ENCODE measurements at regions not wholly inside any gene's neighbourhood (a gene's known extent, or its start where the extent isn't known, plus 50 kb on each side); places are given as distances from the start of the nearest gene placed in this dataset.

DNA sequence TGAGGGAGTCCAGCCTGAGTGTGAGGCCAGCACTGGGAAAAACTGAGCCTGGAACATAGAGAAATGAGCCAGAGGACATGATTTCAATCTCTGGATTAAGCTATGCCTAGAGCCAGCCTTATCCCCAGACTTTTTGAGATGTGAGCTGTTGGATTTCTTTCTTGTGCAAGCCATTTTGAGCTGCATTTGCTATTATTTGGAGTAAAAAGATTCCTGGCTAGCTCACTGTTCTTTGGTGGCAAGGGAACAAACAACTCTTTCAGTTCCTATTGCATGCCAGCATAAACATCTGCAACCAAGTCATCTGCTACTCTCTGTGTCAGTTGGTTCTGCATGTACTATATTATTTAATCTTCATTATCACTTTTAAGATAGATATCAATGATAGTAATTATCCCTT is 70.1 kb upstream of the MAN2A1 start:
- Histone ChIP-seq H3F3A (ENCODE audit: control insufficient read depth, insufficient read depth) (no peaks in the 10 kb centered on the region), H3K4me3 (ENCODE audit: low read length) (no peak overlapping the region), H3K9me3 (ENCODE audit: control insufficient read depth, insufficient read depth, low read length) (no peaks in the 10 kb centered on the region), H3K27ac (ENCODE audit: low read depth, low read length) (no peak overlapping the region), H3K9me2 (replicated peaks; ENCODE audit: control insufficient read depth, low read length) (no peaks in the 10 kb centered on the region), H3K79me2 (ENCODE audit: control insufficient read depth, low read length) (no peaks in the 10 kb centered on the region), H4K20me1 (ENCODE audit: control insufficient read depth, insufficient read depth, low read depth, low read length) (no peaks in the 10 kb centered on the region), H3K4me2 (ENCODE audit: low read length) (no peak overlapping the region), H3K27me3 (ENCODE audit: control insufficient read depth, low read length) (no peaks in the 10 kb centered on the region), H3K36me3 (ENCODE audit: control insufficient read depth, low read length) (no peaks in the 10 kb centered on the region), H3K4me1 (ENCODE audit: control insufficient read depth, low read length) (no peaks in the 10 kb centered on the region)
- TF ChIP-seq, protein P1, sequence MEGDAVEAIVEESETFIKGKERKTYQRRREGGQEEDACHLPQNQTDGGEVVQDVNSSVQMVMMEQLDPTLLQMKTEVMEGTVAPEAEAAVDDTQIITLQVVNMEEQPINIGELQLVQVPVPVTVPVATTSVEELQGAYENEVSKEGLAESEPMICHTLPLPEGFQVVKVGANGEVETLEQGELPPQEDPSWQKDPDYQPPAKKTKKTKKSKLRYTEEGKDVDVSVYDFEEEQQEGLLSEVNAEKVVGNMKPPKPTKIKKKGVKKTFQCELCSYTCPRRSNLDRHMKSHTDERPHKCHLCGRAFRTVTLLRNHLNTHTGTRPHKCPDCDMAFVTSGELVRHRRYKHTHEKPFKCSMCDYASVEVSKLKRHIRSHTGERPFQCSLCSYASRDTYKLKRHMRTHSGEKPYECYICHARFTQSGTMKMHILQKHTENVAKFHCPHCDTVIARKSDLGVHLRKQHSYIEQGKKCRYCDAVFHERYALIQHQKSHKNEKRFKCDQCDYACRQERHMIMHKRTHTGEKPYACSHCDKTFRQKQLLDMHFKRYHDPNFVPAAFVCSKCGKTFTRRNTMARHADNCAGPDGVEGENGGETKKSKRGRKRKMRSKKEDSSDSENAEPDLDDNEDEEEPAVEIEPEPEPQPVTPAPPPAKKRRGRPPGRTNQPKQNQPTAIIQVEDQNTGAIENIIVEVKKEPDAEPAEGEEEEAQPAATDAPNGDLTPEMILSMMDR (IDR thresholded peaks at IDR 0.05; ENCODE audit: low read depth, low read length, poor library complexity, severe bottlenecking), result no peak
- no peak for TF ChIP-seq EZH2phosphoT487 (IDR thresholded peaks at IDR 0.05; ENCODE audit: borderline replicate concordance, low read length)

DNA sequence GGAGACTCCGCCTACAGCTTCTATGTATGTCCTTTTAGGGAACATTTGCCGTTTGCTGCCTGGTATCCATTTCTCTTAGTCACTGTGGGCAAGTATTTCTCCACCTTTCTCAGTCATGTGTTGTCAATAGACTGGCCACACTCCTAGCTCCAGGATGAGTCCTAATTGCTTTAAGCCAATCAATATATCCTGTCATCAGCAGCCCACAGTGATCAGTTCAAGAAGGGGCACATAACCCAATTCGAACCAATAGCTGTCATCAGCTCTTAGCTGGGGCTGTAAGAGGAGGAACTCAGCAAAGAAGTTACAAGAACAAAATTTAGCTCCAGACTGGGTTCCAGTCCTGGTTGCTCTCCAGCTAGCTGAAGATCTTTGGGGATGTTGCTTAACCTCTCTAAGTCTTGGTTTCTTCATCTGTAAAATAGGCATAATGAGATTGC is 70.7 kb upstream of the MAN2A1 start:
- no peaks in the 10 kb centered on the region for H3K9me2 ChIP-seq (replicated peaks; ENCODE audit: control insufficient read depth, low read length)
- no peak overlapping the region for H3K4me3 ChIP-seq (ENCODE audit: low read length)
- no peaks in the 10 kb centered on the region for H3K4me1 ChIP-seq (ENCODE audit: control insufficient read depth, low read length)
- no peaks in the 10 kb centered on the region for H3K79me2 ChIP-seq (ENCODE audit: control insufficient read depth, low read length)
- no peaks in the 10 kb centered on the region for H3F3A ChIP-seq (ENCODE audit: control insufficient read depth, insufficient read depth)
- H3K27me3 ChIP-seq (ENCODE audit: control insufficient read depth, low read length), result no peaks in the 10 kb centered on the region
- no peak overlapping the region for H3K4me2 ChIP-seq (ENCODE audit: low read length)
- TF ChIP-seq, protein P1 (IDR thresholded peaks at IDR 0.05; ENCODE audit: low read depth, low read length, poor library complexity, severe bottlenecking), result no peak
- TF ChIP-seq EZH2phosphoT487 (IDR thresholded peaks at IDR 0.05; ENCODE audit: borderline replicate concordance, low read length), result no peak
- H3K9me3 ChIP-seq (ENCODE audit: control insufficient read depth, insufficient read depth, low read length), result no peaks in the 10 kb centered on the region
- H4K20me1 ChIP-seq (ENCODE audit: control insufficient read depth, insufficient read depth, low read depth, low read length), result no peaks in the 10 kb centered on the region
- no peaks in the 10 kb centered on the region for H3K36me3 ChIP-seq (ENCODE audit: control insufficient read depth, low read length)
- no peak overlapping the region for H3K27ac ChIP-seq (ENCODE audit: low read depth, low read length)

DNA sequence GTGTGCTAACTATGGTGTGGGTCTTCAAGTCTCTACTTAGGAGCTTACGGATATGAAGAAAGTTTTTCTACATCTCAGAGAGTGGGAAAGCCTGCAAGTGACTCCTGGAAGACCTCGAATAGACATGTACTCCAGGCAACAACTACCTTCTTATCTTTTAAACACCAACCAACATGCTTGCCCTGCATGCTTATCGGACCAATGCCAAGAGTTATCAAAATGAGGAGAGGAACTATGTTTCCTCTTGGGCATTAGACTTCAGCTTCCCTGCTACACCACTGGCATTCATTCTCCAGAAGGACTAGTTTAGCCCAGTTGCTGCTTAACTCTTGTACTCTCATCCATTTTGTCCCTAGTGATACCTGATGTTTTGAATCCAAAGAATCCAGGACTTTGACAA is 74.7 kb upstream of the MAN2A1 start:
- Histone ChIP-seq H3K9me2 (replicated peaks; ENCODE audit: control insufficient read depth, low read length) (no peaks in the 10 kb centered on the region), H3K9me3 (ENCODE audit: control insufficient read depth, insufficient read depth, low read length) (no peaks in the 10 kb centered on the region), H3K79me2 (ENCODE audit: control insufficient read depth, low read length) (no peaks in the 10 kb centered on the region), H3K36me3 (ENCODE audit: control insufficient read depth, low read length) (no peaks in the 10 kb centered on the region), H3K27ac (ENCODE audit: low read depth, low read length) (no peak overlapping the region), H3K4me3 (ENCODE audit: low read length) (no peak overlapping the region), H3K27me3 (ENCODE audit: control insufficient read depth, low read length) (no peaks in the 10 kb centered on the region), H4K20me1 (ENCODE audit: control insufficient read depth, insufficient read depth, low read depth, low read length) (no peaks in the 10 kb centered on the region), H3K4me1 (ENCODE audit: control insufficient read depth, low read length) (no peaks in the 10 kb centered on the region), H3F3A (ENCODE audit: control insufficient read depth, insufficient read depth) (no peaks in the 10 kb centered on the region), H3K4me2 (ENCODE audit: low read length) (no peak overlapping the region)
- TF ChIP-seq, protein P1 (IDR thresholded peaks at IDR 0.05; ENCODE audit: low read depth, low read length, poor library complexity, severe bottlenecking), result no peak
- TF ChIP-seq EZH2phosphoT487 (IDR thresholded peaks at IDR 0.05; ENCODE audit: borderline replicate concordance, low read length), result no peak

DNA sequence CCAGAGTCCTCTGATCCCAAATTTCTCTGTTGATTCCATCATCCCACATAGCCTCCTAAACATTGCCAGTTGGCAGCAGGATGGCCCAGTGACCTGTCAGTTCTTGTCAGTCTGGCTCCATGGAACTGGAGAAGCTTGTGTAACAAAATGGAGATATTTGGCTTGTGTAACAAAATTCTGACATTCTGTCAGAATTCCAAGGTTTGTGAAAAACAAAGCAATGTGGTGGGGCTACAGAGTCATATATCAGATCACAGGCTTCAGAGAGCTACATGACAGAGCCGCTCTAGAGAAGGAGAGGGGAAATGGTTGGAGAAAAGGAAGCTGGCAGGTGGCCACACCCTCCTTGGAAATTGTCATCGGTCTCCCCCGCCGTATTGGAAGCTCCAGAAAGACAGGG is 75.4 kb upstream of the MAN2A1 start:
- no peaks in the 10 kb centered on the region for H3F3A ChIP-seq (ENCODE audit: control insufficient read depth, insufficient read depth)
- TF ChIP-seq EZH2phosphoT487 (IDR thresholded peaks at IDR 0.05; ENCODE audit: borderline replicate concordance, low read length), result no peak
- TF ChIP-seq, protein P1 (IDR thresholded peaks at IDR 0.05; ENCODE audit: low read depth, low read length, poor library complexity, severe bottlenecking), result no peak

More for the DNA sequence above, 75.4 kb upstream of the MAN2A1 start:
- Histone ChIP-seq H3K36me3 (ENCODE audit: control insufficient read depth, low read length) (no peaks in the 10 kb centered on the region), H3K4me1 (ENCODE audit: control insufficient read depth, low read length) (no peaks in the 10 kb centered on the region), H3K27me3 (ENCODE audit: control insufficient read depth, low read length) (no peaks in the 10 kb centered on the region), H3K9me3 (ENCODE audit: control insufficient read depth, insufficient read depth, low read length) (no peaks in the 10 kb centered on the region), H3K9me2 (replicated peaks; ENCODE audit: control insufficient read depth, low read length) (no peaks in the 10 kb centered on the region), H3K79me2 (ENCODE audit: control insufficient read depth, low read length) (no peaks in the 10 kb centered on the region), H3K4me2 (ENCODE audit: low read length) (no peak overlapping the region), H4K20me1 (ENCODE audit: control insufficient read depth, insufficient read depth, low read depth, low read length) (no peaks in the 10 kb centered on the region), H3K27ac (ENCODE audit: low read depth, low read length) (no peak overlapping the region), H3K4me3 (ENCODE audit: low read length) (no peak overlapping the region)

Data from DOHH2 (cell line).